Smooth muscle cell (in vitro differentiated cells): ENCODE measurements at regions not wholly inside any gene's neighbourhood (a gene's known extent, or its start where the extent isn't known, plus 50 kb on each side); places are given as distances from the start of the nearest gene placed in this dataset.

Experiments
- DNase-seq: peaks from one replicate; lab custom pipeline; 2025; ENCODE audit not compliant: unreplicated experiment; lab: John Stamatoyannopoulos, UW
- H2AFZ ChIP-seq: fragments of 200-600 bp; sonication (generic); 2 replicates; pipeline ENCODE4 v1.6.0; 2016; ENCODE audit warnings: antibody characterized with exemption, low read depth, mild to moderate bottlenecking
- H3F3A ChIP-seq: fragments of 200-600 bp; sonication (generic); 2 replicates; pipeline ENCODE4 v1.6.0; 2017; ENCODE audit warnings: antibody characterized with exemption, low read depth
- H3K27ac ChIP-seq: fragments of 200-600 bp; sonication (generic); 2 replicates; pipeline ENCODE4 v1.5.1; 2016; ENCODE audit warnings: low read depth, mild to moderate bottlenecking
- H3K27me3 ChIP-seq: fragments of 200-600 bp; sonication (generic); 2 replicates; pipeline ENCODE4 v1.6.1; 2016; ENCODE audit warnings: low read depth, mild to moderate bottlenecking
- H3K36me3 ChIP-seq: fragments of 200-600 bp; sonication (generic); 2 replicates; pipeline ENCODE4 v1.5.1; 2016; ENCODE audit warnings: low read depth
- H3K4me1 ChIP-seq: fragments of 200-600 bp; sonication (generic); 2 replicates; pipeline ENCODE4 v1.5.1; 2016; ENCODE audit warnings: low read depth
- H3K4me2 ChIP-seq: fragments of 200-600 bp; sonication (generic); 2 replicates; pipeline ENCODE4 v1.6.0; 2016; ENCODE audit warnings: mild to moderate bottlenecking
- H3K4me3 ChIP-seq: fragments of 200-600 bp; sonication (generic); 2 replicates; pipeline ENCODE4 v1.5.1; 2016; ENCODE audit warnings: mild to moderate bottlenecking
- H3K79me2 ChIP-seq: fragments of 200-600 bp; sonication (generic); 2 replicates; pipeline ENCODE4 v1.6.0; 2016; ENCODE audit warnings: low read depth, mild to moderate bottlenecking
- H3K9ac ChIP-seq: fragments of 200-600 bp; sonication (generic); 2 replicates; pipeline ENCODE4 v1.6.0; 2016; ENCODE audit warnings: low read depth
- H3K9me3 ChIP-seq: fragments of 200-600 bp; sonication (generic); replicated peaks from 2 replicates; pipeline ENCODE4 v1.5.1; 2016; ENCODE audit warnings: low read depth
- H4K20me1 ChIP-seq: fragments of 200-600 bp; sonication (generic); 2 replicates; pipeline ENCODE4 v1.6.0; 2016; ENCODE audit warnings: low read depth
- CTCF ChIP-seq: fragments of 200-600 bp; sonication (generic); IDR thresholded peaks from 2 replicates; pipeline ENCODE4 v1.5.1; 2017; ENCODE audit warnings: borderline replicate concordance, mild to moderate bottlenecking, antibody characterized with exemption; ENCODE audit not compliant: insufficient read depth, poor library complexity, severe bottlenecking
- WGBS: methylation state at CpG from one replicate; pipeline ENCODE4 v1.1.7; 2016; ENCODE audit warnings: low lambda C conversion rate; 5-methylcytosine and 5-hydroxymethylcytosine counted together

- TF ChIP-seq CTCF = no peak
- Histone ChIP-seq H2AFZ (no peak overlapping the region), H3K9me3 (no peaks in the 10 kb centered on the region), H4K20me1 (no peaks in the 10 kb centered on the region), H3K4me2 (no peak overlapping the region), H3K9ac (no peak overlapping the region), H3K4me1 (no peaks in the 10 kb centered on the region), H3K27me3 (no peaks in the 10 kb centered on the region), H3K36me3 (no peaks in the 10 kb centered on the region), H3K27ac (no peak overlapping the region), H3K79me2 (no peaks in the 10 kb centered on the region), H3K4me3 (no peak overlapping the region), H3F3A (no peaks in the 10 kb centered on the region)
- DNase-seq = no peak
- 97% methylated on average over 1 of the region's 1 CpG for WGBS
These were observed 85.5 kb upstream of the ROBO2 start for GRCh38 chr3:76954412-76954811.

DNA sequence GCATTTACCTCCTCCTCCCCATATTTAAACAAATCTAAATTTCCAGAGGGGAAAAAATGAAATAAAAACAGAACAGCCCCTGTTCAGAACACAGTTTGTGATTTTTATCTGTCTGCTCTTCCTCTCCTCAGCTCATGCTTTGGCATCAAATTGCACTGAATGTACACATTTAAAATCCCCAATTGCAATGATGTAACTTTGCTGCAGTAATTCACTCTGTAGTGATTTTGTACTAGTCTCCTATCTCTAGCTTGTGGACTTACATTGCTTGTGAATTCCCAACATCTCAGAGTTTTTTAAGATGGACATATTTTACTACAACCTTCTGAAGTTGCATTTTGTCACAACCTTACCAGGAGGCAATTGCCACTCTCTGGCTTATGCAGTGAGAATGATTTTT lies 81.6 kb upstream of the ROBO2 start:
- Histone ChIP-seq H3K9me3 (no peaks in the 10 kb centered on the region), H3K27ac (no peak overlapping the region), H3K4me3 (no peak overlapping the region), H3K4me2 (no peak overlapping the region), H3F3A (no peaks in the 10 kb centered on the region), H3K36me3 (no peaks in the 10 kb centered on the region), H3K79me2 (no peaks in the 10 kb centered on the region), H3K9ac (no peak overlapping the region), H2AFZ (peak overlapping the region; percentile 42), H3K27me3 (no peaks in the 10 kb centered on the region), H4K20me1 (no peaks in the 10 kb centered on the region), H3K4me1 (no peaks in the 10 kb centered on the region)
- no peak for DNase-seq
- no peak for TF ChIP-seq CTCF

- Histone ChIP-seq H3K9me3 (no peaks in the 10 kb centered on the region), H3K9ac (no peak overlapping the region), H2AFZ (no peak overlapping the region), H4K20me1 (no peaks in the 10 kb centered on the region), H3K4me1 (no peaks in the 10 kb centered on the region), H3K36me3 (no peaks in the 10 kb centered on the region), H3K79me2 (no peaks in the 10 kb centered on the region), H3K4me3 (no peak overlapping the region), H3F3A (no peaks in the 10 kb centered on the region), H3K27ac (no peak overlapping the region), H3K27me3 (no peaks in the 10 kb centered on the region), H3K4me2 (no peak overlapping the region)
- no peak for DNase-seq
- WGBS = 88% methylated on average over 1 of the region's 1 CpG
- no peak for TF ChIP-seq CTCF
These were observed 81.0 kb upstream of the ROBO2 start for GRCh38 chr3:76958861-76959260.

DNA sequence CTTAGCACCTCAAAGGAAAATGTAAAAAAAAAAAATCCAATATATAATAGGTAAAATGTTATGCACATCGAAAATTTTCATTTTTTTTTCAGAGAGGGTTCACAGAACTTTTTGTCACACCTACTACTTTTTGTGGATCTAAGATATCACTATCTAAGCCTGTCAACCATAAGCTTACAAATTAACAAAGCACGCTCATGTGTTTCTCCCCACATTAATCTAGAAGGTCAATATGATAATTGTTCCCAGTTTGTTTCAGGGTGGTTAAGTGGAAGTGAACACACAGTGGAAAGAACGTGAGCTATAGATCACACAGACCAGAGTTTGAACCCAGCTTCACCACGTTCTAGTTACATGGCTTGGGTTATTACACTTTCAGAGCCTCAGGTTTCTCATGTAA lies 78.6 kb upstream of the ROBO2 start:
- no peak overlapping the region for H2AFZ ChIP-seq
- H3K27me3 ChIP-seq = no peaks in the 10 kb centered on the region
- H3K79me2 ChIP-seq = no peaks in the 10 kb centered on the region
- H3K9me3 ChIP-seq = no peaks in the 10 kb centered on the region
- no peak for TF ChIP-seq CTCF
- no peak for DNase-seq
- WGBS = 81% methylated on average over 4 of the region's 4 CpGs
- H3K4me2 ChIP-seq = no peak overlapping the region
- H4K20me1 ChIP-seq = no peaks in the 10 kb centered on the region
- H3K27ac ChIP-seq = no peak overlapping the region
- H3F3A ChIP-seq = peaks cover 8% of the 10 kb centered on the region
- no peaks in the 10 kb centered on the region for H3K4me1 ChIP-seq
- H3K9ac ChIP-seq = no peak overlapping the region
- H3K36me3 ChIP-seq = no peaks in the 10 kb centered on the region
- no peak overlapping the region for H3K4me3 ChIP-seq
